ENCODE measurements at regions not wholly inside any gene's neighbourhood (a gene's known extent, or its start where the extent isn't known, plus 50 kb on each side); places are given as distances from the start of the nearest gene placed in this dataset.

GRCh38 chr13:73674570-73674969 is 459.6 kb downstream of the KLF12 start:
- no peak overlapping the region for H3K4me3 ChIP-seq (ENCODE audit: low read depth, low read length)
- ChIA-PET POLR2A (no interaction called here), CTCF (no interaction called here)
- no peak for TF ChIP-seq CTCF (IDR thresholded peaks at IDR 0.05; ENCODE audit: insufficient read depth, low read length, missing control alignments)
- no peak for DNase-seq (ENCODE audit: low read depth, low spot score)

- no peak for DNase-seq (ENCODE audit: low read depth, low spot score)
- no peak overlapping the region for H3K4me3 ChIP-seq (ENCODE audit: low read depth, low read length)
- ChIA-PET CTCF (no interaction called here), POLR2A (no interaction called here)
- TF ChIP-seq CTCF (IDR thresholded peaks at IDR 0.05; ENCODE audit: insufficient read depth, low read length, missing control alignments) = no peak
Measured at GRCh38 chr13:73673931-73674330, 460.3 kb downstream of the KLF12 start.

GRCh38 chr13:73672492-73672891 is 461.7 kb downstream of the KLF12 start:
- no peak for DNase-seq (ENCODE audit: low read depth, low spot score)
- no peak overlapping the region for H3K4me3 ChIP-seq (ENCODE audit: low read depth, low read length)
- TF ChIP-seq CTCF (IDR thresholded peaks at IDR 0.05; ENCODE audit: insufficient read depth, low read length, missing control alignments) = no peak
- ChIA-PET POLR2A (no interaction called here), CTCF (interaction anchor here (0.8 to 1.7 kb wide), 2 partner anchors 11 to 31 kb away, joined by 3 read pairs; no protein-coding TSS in a partner anchor)

GRCh38 chr13:73671732-73672131 is 462.5 kb downstream of the KLF12 start:
- CTCF ChIA-PET = interaction anchor here (0.8 to 1.7 kb wide), 2 partner anchors 12 to 31 kb away, joined by 3 read pairs; no protein-coding TSS in a partner anchor
- no peak for TF ChIP-seq CTCF (IDR thresholded peaks at IDR 0.05; ENCODE audit: insufficient read depth, low read length, missing control alignments)
- DNase-seq (ENCODE audit: low read depth, low spot score) = no peak
- POLR2A ChIA-PET = no interaction called here
- no peak overlapping the region for H3K4me3 ChIP-seq (ENCODE audit: low read depth, low read length)

- ChIA-PET POLR2A (no interaction called here), CTCF (interaction anchor here (1.7 kb wide), 1 partner anchor 13 kb away, joined by 3 read pairs; no protein-coding TSS in a partner anchor)
- H3K4me3 ChIP-seq (ENCODE audit: low read depth, low read length) = no peak overlapping the region
- no peak for TF ChIP-seq CTCF (IDR thresholded peaks at IDR 0.05; ENCODE audit: insufficient read depth, low read length, missing control alignments)
- DNase-seq (ENCODE audit: low read depth, low spot score) = no peak
Measured at GRCh38 chr13:73671011-73671410, 463.2 kb downstream of the KLF12 start.

- H3K4me3 ChIP-seq (ENCODE audit: low read depth, low read length) = no peak overlapping the region
- no peak for DNase-seq (ENCODE audit: low read depth, low spot score)
- POLR2A ChIA-PET = no interaction called here
- TF ChIP-seq CTCF (IDR thresholded peaks at IDR 0.05; ENCODE audit: insufficient read depth, low read length, missing control alignments) = no peak
- CTCF ChIA-PET = interaction anchor here (1.7 kb wide), 1 partner anchor 8 kb away, joined by 5 read pairs; no protein-coding TSS in a partner anchor
Measured at GRCh38 chr13:73667756-73668155, 466.4 kb downstream of the KLF12 start.
